ENCODE measurements at regions not wholly inside any gene's neighbourhood (a gene's known extent, or its start where the extent isn't known, plus 50 kb on each side); places are given as distances from the start of the nearest gene placed in this dataset.

DNA sequence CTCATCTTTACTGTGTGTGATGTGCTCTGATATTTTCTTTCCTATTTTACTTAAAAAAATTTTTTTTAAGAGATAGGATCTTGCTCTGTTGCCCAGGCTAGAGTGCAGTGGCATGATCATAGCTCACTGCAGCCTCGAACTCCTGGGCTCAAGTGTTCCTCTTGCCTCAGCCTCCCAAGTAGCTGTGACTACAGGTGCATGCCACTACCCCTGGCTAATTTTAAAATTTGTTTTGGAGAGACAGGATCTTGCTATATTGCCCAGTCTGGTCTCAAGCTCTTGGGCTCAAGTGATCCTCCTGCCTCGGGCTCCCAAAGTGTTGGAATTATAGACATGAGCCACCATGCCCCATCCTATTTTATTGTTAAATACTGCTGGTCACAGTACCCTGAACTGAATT, 67.4 kb downstream of the FOXD2 start:
- DNase-seq (ENCODE audit: extremely low spot score), result no peak
- ChIA-PET CTCF (interaction anchor here (0.6 to 1.2 kb wide), 2 partner anchors 41 to 205 kb away, joined by 3 to 4 read pairs; no protein-coding TSS in a partner anchor), POLR2A (interaction anchor here (0.5 kb wide), 1 partner anchor 326 kb away, joined by 4 read pairs; no protein-coding TSS in a partner anchor)
- TF ChIP-seq, protein P1, sequence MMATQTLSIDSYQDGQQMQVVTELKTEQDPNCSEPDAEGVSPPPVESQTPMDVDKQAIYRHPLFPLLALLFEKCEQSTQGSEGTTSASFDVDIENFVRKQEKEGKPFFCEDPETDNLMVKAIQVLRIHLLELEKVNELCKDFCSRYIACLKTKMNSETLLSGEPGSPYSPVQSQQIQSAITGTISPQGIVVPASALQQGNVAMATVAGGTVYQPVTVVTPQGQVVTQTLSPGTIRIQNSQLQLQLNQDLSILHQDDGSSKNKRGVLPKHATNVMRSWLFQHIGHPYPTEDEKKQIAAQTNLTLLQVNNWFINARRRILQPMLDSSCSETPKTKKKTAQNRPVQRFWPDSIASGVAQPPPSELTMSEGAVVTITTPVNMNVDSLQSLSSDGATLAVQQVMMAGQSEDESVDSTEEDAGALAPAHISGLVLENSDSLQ (IDR thresholded peaks at IDR 0.05), result no peak
- TF ChIP-seq LEF1 (IDR thresholded peaks at IDR 0.05; ENCODE audit: borderline replicate concordance), result no peak
- no peak for TF ChIP-seq TARDBP (IDR thresholded peaks at IDR 0.05)
- no peak for TF ChIP-seq FOXM1 (IDR thresholded peaks at IDR 0.05; ENCODE audit: borderline replicate concordance)
- no peak for TF ChIP-seq NFRKB (IDR thresholded peaks at IDR 0.05)
- TF ChIP-seq L3MBTL2 (conservative IDR thresholded peaks at IDR 0.05), result no peak
- no peak for TF ChIP-seq ZNF384 (IDR thresholded peaks at IDR 0.05)

DNA sequence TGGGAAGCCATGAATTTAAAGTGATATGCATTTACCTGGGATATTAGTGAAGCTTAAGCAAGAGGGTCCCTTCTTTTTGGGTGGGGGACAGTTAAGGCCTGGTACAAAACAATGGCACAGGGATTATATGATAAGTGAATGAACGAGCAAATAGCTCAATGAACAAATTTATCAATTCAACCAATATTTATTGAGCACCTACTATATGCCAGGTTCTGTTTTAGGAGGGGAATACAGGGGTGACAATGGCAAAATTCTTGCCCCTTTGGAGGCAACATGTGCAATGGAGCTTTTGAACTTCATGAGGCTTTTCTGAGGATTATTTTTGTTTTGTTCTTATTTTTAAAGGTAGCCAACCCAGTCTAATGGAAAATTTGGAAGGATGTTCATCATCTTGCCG, 68.2 kb downstream of the FOXD2 start:
- ChIA-PET CTCF (interaction anchor here (0.6 to 1.7 kb wide), 4 partner anchors 40 to 220 kb away, joined by 3 to 4 read pairs (median 4); no protein-coding TSS in a partner anchor), POLR2A (interaction anchor here (0.5 to 1.3 kb wide), 3 partner anchors 68 to 327 kb away, joined by 4 to 5 read pairs (median 4); partner anchors contain the start of gene FOXD2)

DNA sequence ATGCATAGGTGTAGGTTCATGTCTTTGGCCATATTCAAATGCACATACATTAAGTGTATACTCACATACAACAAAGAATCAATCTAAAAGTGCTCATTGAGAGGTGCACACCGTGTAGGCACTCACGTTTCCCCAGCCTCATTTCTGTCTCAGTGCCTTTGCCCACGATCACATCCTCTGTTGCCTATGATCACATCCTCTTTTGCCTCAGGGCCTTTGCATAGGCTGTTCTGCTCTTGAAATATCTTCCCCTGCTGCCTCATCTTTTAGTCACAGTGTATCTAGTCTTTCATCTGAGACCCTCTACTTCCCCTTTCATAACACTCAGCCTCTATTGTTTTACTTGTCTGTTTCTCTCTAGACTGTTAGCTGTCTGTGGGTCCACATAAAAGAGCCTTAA, 69.3 kb downstream of the FOXD2 start:
- CTCF ChIA-PET, result interaction anchor here (0.7 to 1.7 kb wide), 3 partner anchors 39 to 203 kb away, joined by 3 to 8 read pairs (median 4); partner anchors contain the start of gene FOXD2
- no peak for DNase-seq (ENCODE audit: extremely low spot score)
- POLR2A ChIA-PET, result interaction anchor here (0.8 to 1.4 kb wide), 12 partner anchors 11 to 71 kb away, joined by 3 to 15 read pairs (median 5); partner anchors contain the start of gene FOXD2
- TF ChIP-seq ELF4 (IDR thresholded peaks at IDR 0.05) (no peak), LEF1 (IDR thresholded peaks at IDR 0.05; ENCODE audit: borderline replicate concordance) (no peak), HDGF (IDR thresholded peaks at IDR 0.05; ENCODE audit: borderline replicate concordance) (no peak), CTBP1 (IDR thresholded peaks at IDR 0.05; ENCODE audit: borderline replicate concordance) (no peak), FOXK2 (IDR thresholded peaks at IDR 0.05) (no peak), NFRKB (IDR thresholded peaks at IDR 0.05) (no peak), L3MBTL2 (conservative IDR thresholded peaks at IDR 0.05) (no peak), ARNT (IDR thresholded peaks at IDR 0.05) (no peak), SUZ12 (IDR thresholded peaks at IDR 0.05) (no peak), FOXA1 (IDR thresholded peaks at IDR 0.05) (no peak), ZNF384 (IDR thresholded peaks at IDR 0.05) (no peak), BHLHE40 (IDR thresholded peaks at IDR 0.05; ENCODE audit: borderline replicate concordance) (no peak), FOXM1 (IDR thresholded peaks at IDR 0.05; ENCODE audit: borderline replicate concordance) (no peak), TARDBP (IDR thresholded peaks at IDR 0.05) (no peak), SP1 (IDR thresholded peaks at IDR 0.05) (no peak)
- TF ChIP-seq, protein P1 (IDR thresholded peaks at IDR 0.05), result no peak

More for the DNA sequence above, 68.2 kb downstream of the FOXD2 start:
- DNase-seq (ENCODE audit: extremely low spot score), result no peak
- TF ChIP-seq ELF4 (IDR thresholded peaks at IDR 0.05), result no peak
- TF ChIP-seq TARDBP (IDR thresholded peaks at IDR 0.05), result no peak
- TF ChIP-seq CTBP1 (IDR thresholded peaks at IDR 0.05; ENCODE audit: borderline replicate concordance), result no peak
- no peak for TF ChIP-seq ARNT (IDR thresholded peaks at IDR 0.05)
- no peak for TF ChIP-seq HDGF (IDR thresholded peaks at IDR 0.05; ENCODE audit: borderline replicate concordance)
- TF ChIP-seq BHLHE40 (IDR thresholded peaks at IDR 0.05; ENCODE audit: borderline replicate concordance), result no peak
- TF ChIP-seq FOXK2 (IDR thresholded peaks at IDR 0.05), result no peak
- no peak for TF ChIP-seq FOXM1 (IDR thresholded peaks at IDR 0.05; ENCODE audit: borderline replicate concordance)
- TF ChIP-seq, protein P1 (IDR thresholded peaks at IDR 0.05), result no peak
- no peak for TF ChIP-seq LEF1 (IDR thresholded peaks at IDR 0.05; ENCODE audit: borderline replicate concordance)
- no peak for TF ChIP-seq SUZ12 (IDR thresholded peaks at IDR 0.05)
- TF ChIP-seq SP1 (IDR thresholded peaks at IDR 0.05), result no peak
- TF ChIP-seq NFRKB (IDR thresholded peaks at IDR 0.05), result no peak
- no peak for TF ChIP-seq ZNF384 (IDR thresholded peaks at IDR 0.05)
- no peak for TF ChIP-seq FOXA1 (IDR thresholded peaks at IDR 0.05)

DNA sequence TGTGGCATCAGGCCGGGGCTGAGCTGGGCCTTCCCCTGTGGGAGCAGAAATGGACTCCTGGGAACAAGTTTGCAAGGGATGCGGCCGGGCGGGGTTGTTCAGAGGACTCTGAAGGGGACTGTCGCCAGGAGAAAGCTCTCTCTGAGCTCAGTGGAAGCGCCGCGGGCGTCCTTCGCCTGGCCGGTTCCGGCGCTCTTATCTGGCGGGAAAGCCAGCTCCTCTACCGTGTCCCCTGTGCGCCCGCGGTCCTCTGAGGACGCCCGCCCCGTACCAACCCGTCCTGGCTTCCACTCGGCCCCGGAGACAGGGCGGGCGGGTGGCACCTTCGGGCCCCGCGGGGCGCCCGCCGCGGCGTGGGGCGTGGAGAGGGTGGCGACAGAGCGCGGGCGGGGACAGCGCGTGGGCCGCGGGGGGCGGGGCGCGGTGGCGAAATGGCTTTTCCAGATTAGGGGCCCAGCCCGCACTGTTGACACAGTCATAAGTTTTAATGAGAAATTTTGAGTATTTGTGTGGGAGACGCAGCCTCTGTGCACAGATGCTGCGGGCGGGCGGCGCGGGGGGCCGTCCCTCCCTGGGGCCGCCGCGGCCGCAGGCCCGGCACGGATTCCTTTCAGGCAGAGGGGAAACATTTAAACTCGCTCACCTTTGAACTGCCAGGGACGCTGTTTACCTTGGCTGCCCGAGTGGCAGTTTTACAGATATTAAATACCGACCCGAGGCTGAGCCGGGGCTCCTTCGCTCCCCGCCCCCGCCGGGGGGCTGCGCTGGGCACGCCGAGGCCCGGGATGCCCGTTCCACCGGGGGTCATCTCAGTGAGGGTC, 70.2 kb downstream of the FOXD2 start:
- CTCF ChIA-PET, result interaction anchor here (0.7 to 1.7 kb wide), 4 partner anchors 24 to 202 kb away, joined by 3 to 8 read pairs (median 4); partner anchors contain the start of gene FOXD2
- POLR2A ChIA-PET, result interaction anchor here (0.6 to 1.4 kb wide), 13 partner anchors 10 to 203 kb away, joined by 3 to 15 read pairs (median 4); partner anchors contain the start of gene FOXD2
- TF ChIP-seq FOXM1 (IDR thresholded peaks at IDR 0.05; ENCODE audit: borderline replicate concordance) (0 out of 2 replicates have a peak, but pooled peaks have one; percentile 5), L3MBTL2 (conservative IDR thresholded peaks at IDR 0.05) (peak; percentile 56), ELF4 (IDR thresholded peaks at IDR 0.05) (no peak)
- TF ChIP-seq, protein P1 (IDR thresholded peaks at IDR 0.05), result peak; percentile 87
- DNase-seq (ENCODE audit: extremely low spot score), result peak; percentile 63

All from HEK293T (cell line).